ENCODE measurements at regions not wholly inside any gene's neighbourhood (a gene's known extent, or its start where the extent isn't known, plus 50 kb on each side); places are given as distances from the start of the nearest gene placed in this dataset.
A peak's percentile ranks its signal among the peaks of the same experiment; 100 is the strongest.

- TF ChIP-seq CTCF (conservative IDR thresholded peaks at IDR 0.05) (no peak), ZFX (IDR thresholded peaks at IDR 0.05) (0 out of 2 replicates have a peak, but pooled peaks have one; percentile 13)
These were observed 117.7 kb downstream of the NUF2 start for GRCh38 chr1:163439471-163439870.
